ENCODE measurements at regions not wholly inside any gene's neighbourhood (a gene's known extent, or its start where the extent isn't known, plus 50 kb on each side); places are given as distances from the start of the nearest gene placed in this dataset.

DNA sequence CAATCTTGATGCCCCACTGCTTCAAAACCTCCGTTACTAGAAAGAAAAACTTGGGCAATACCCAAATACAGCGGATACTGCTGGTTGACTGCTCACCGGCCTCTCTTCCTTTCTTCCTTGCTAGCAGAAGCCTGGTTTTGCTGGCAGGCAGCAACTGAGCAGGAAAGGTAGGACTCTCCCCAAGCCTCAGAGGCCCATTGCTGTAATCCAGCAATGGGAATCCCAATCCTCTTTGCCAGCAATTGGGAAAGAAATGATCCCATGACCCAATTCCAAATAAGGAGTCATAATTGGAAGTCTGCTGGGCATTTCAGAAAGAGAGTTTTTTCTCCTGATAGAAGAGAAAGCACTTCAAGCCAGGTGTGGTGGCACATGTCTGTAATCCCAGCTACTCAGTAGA lies 394.5 kb downstream of the BCOR start:
- Histone ChIP-seq H3K9me2 (replicated peaks; ENCODE audit: insufficient read depth, low read length) (no peaks in the 10 kb centered on the region), H3K27ac (ENCODE audit: low read length) (no peak overlapping the region), H4K20me1 (ENCODE audit: insufficient read depth, low read depth, low read length) (no peaks in the 10 kb centered on the region), H3K36me3 (ENCODE audit: insufficient read depth, low read length) (no peaks in the 10 kb centered on the region), H3K27me3 (ENCODE audit: low read length) (no peaks in the 10 kb centered on the region), H3K4me2 (ENCODE audit: low read depth, low read length, poor library complexity, severe bottlenecking) (no peak overlapping the region), H2AFZ (ENCODE audit: low read length) (no peak overlapping the region), H3K4me3 (ENCODE audit: low read length) (no peak overlapping the region), H3K9ac (ENCODE audit: low read length) (no peak overlapping the region), H3K4me1 (ENCODE audit: low read length) (no peaks in the 10 kb centered on the region), H3K79me2 (ENCODE audit: low read length) (no peaks in the 10 kb centered on the region), H3K9me3 (ENCODE audit: low read length) (no peaks in the 10 kb centered on the region)
- no peak for DNase-seq

GRCh38 chrX:39704590-39704989 lies 393.2 kb downstream of the BCOR start:
- H3K27ac ChIP-seq (ENCODE audit: low read length): no peak overlapping the region
- H3K4me2 ChIP-seq (ENCODE audit: low read depth, low read length, poor library complexity, severe bottlenecking): no peak overlapping the region
- no peak overlapping the region for H2AFZ ChIP-seq (ENCODE audit: low read length)
- no peaks in the 10 kb centered on the region for H3K36me3 ChIP-seq (ENCODE audit: insufficient read depth, low read length)
- H3K79me2 ChIP-seq (ENCODE audit: low read length): no peaks in the 10 kb centered on the region
- no peak for DNase-seq
- H3K9me2 ChIP-seq (replicated peaks; ENCODE audit: insufficient read depth, low read length): no peaks in the 10 kb centered on the region
- no peaks in the 10 kb centered on the region for H3K27me3 ChIP-seq (ENCODE audit: low read length)
- H4K20me1 ChIP-seq (ENCODE audit: insufficient read depth, low read depth, low read length): no peaks in the 10 kb centered on the region
- no peak overlapping the region for H3K4me3 ChIP-seq (ENCODE audit: low read length)
- H3K9ac ChIP-seq (ENCODE audit: low read length): no peak overlapping the region
- no peaks in the 10 kb centered on the region for H3K4me1 ChIP-seq (ENCODE audit: low read length)
- H3K9me3 ChIP-seq (ENCODE audit: low read length): no peaks in the 10 kb centered on the region

DNA sequence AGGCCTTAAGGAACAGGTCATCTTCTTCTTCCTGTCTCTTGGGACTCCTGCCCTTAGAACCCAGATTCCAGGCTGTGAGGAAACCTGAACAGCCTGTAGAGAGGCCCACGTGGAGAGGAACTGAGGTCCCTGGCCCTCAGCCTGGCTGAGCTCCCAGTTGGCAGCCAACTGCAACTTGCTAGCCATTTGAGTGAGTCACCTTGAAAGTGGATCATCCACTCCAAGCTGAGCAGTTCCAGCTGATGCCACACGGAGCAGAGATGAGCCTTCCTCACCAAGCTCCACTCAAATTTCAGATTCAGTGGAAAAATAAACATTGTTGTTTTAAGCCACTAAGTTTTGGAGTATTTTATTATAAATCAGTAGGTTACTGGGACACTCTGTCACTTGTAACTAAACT lies 392.5 kb downstream of the BCOR start:
- no peak for DNase-seq
- Histone ChIP-seq H3K27ac (ENCODE audit: low read length) (no peak overlapping the region), H2AFZ (ENCODE audit: low read length) (no peak overlapping the region), H3K4me1 (ENCODE audit: low read length) (no peaks in the 10 kb centered on the region), H3K36me3 (ENCODE audit: insufficient read depth, low read length) (no peaks in the 10 kb centered on the region), H3K27me3 (ENCODE audit: low read length) (no peaks in the 10 kb centered on the region), H3K9ac (ENCODE audit: low read length) (no peak overlapping the region), H3K4me2 (ENCODE audit: low read depth, low read length, poor library complexity, severe bottlenecking) (no peak overlapping the region), H3K9me3 (ENCODE audit: low read length) (no peaks in the 10 kb centered on the region), H4K20me1 (ENCODE audit: insufficient read depth, low read depth, low read length) (no peaks in the 10 kb centered on the region), H3K9me2 (replicated peaks; ENCODE audit: insufficient read depth, low read length) (no peaks in the 10 kb centered on the region), H3K4me3 (ENCODE audit: low read length) (no peak overlapping the region), H3K79me2 (ENCODE audit: low read length) (no peaks in the 10 kb centered on the region)

GRCh38 chrX:39709364-39709763 lies 388.4 kb downstream of the BCOR start:
- no peak overlapping the region for H3K9ac ChIP-seq (ENCODE audit: low read length)
- H2AFZ ChIP-seq (ENCODE audit: low read length): no peak overlapping the region

GRCh38 chrX:39709812-39710211 lies 387.9 kb downstream of the BCOR start:
- H3K27ac ChIP-seq (ENCODE audit: low read length): no peak overlapping the region
- no peaks in the 10 kb centered on the region for H3K9me3 ChIP-seq (ENCODE audit: low read length)
- H3K4me2 ChIP-seq (ENCODE audit: low read depth, low read length, poor library complexity, severe bottlenecking): no peak overlapping the region
- no peaks in the 10 kb centered on the region for H3K9me2 ChIP-seq (replicated peaks; ENCODE audit: insufficient read depth, low read length)
- H3K4me3 ChIP-seq (ENCODE audit: low read length): no peak overlapping the region
- H3K9ac ChIP-seq (ENCODE audit: low read length): no peak overlapping the region
- no peak for DNase-seq
- H3K79me2 ChIP-seq (ENCODE audit: low read length): no peaks in the 10 kb centered on the region
- no peak overlapping the region for H2AFZ ChIP-seq (ENCODE audit: low read length)
- no peaks in the 10 kb centered on the region for H3K36me3 ChIP-seq (ENCODE audit: insufficient read depth, low read length)
- H3K4me1 ChIP-seq (ENCODE audit: low read length): no peaks in the 10 kb centered on the region
- H3K27me3 ChIP-seq (ENCODE audit: low read length): no peaks in the 10 kb centered on the region
- no peaks in the 10 kb centered on the region for H4K20me1 ChIP-seq (ENCODE audit: insufficient read depth, low read depth, low read length)

More at GRCh38 chrX:39709364-39709763, 388.4 kb downstream of the BCOR start:
- no peak overlapping the region for H3K4me2 ChIP-seq (ENCODE audit: low read depth, low read length, poor library complexity, severe bottlenecking)
- H3K79me2 ChIP-seq (ENCODE audit: low read length): no peaks in the 10 kb centered on the region
- DNase-seq: no peak
- H4K20me1 ChIP-seq (ENCODE audit: insufficient read depth, low read depth, low read length): no peaks in the 10 kb centered on the region
- H3K36me3 ChIP-seq (ENCODE audit: insufficient read depth, low read length): no peaks in the 10 kb centered on the region
- no peaks in the 10 kb centered on the region for H3K27me3 ChIP-seq (ENCODE audit: low read length)
- H3K27ac ChIP-seq (ENCODE audit: low read length): no peak overlapping the region
- no peaks in the 10 kb centered on the region for H3K9me3 ChIP-seq (ENCODE audit: low read length)
- H3K9me2 ChIP-seq (replicated peaks; ENCODE audit: insufficient read depth, low read length): no peaks in the 10 kb centered on the region
- H3K4me1 ChIP-seq (ENCODE audit: low read length): no peaks in the 10 kb centered on the region
- no peak overlapping the region for H3K4me3 ChIP-seq (ENCODE audit: low read length)

DNA sequence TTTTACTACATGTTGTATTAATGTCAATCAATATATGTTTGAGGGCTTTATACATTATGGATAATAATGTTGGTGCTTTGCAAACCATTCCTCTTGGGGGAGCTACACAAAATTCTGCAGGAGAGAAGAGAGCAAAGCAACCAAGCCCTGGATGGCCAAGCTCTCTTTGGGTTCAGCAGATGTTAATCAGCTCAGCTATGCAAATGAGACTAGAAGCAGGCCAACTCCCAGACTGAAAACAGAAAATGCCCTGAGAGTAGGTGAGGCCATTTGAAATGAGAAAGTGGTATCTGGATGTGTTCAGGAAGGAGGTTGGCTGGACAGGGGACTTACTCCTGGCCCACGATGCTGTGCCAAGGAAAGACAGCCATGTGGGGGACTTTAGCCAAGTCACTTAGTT lies 387.0 kb downstream of the BCOR start:
- H3K27me3 ChIP-seq (ENCODE audit: low read length): no peaks in the 10 kb centered on the region
- no peak overlapping the region for H2AFZ ChIP-seq (ENCODE audit: low read length)
- no peak overlapping the region for H3K4me2 ChIP-seq (ENCODE audit: low read depth, low read length, poor library complexity, severe bottlenecking)

GRCh38 chrX:39714471-39714870 lies 383.3 kb downstream of the BCOR start:
- no peaks in the 10 kb centered on the region for H3K27me3 ChIP-seq (ENCODE audit: low read length)
- no peak overlapping the region for H3K4me2 ChIP-seq (ENCODE audit: low read depth, low read length, poor library complexity, severe bottlenecking)
- H3K36me3 ChIP-seq (ENCODE audit: insufficient read depth, low read length): no peaks in the 10 kb centered on the region
- no peaks in the 10 kb centered on the region for H3K9me3 ChIP-seq (ENCODE audit: low read length)
- no peaks in the 10 kb centered on the region for H3K4me1 ChIP-seq (ENCODE audit: low read length)
- H4K20me1 ChIP-seq (ENCODE audit: insufficient read depth, low read depth, low read length): no peaks in the 10 kb centered on the region
- no peak overlapping the region for H2AFZ ChIP-seq (ENCODE audit: low read length)
- no peak overlapping the region for H3K27ac ChIP-seq (ENCODE audit: low read length)
- H3K9me2 ChIP-seq (replicated peaks; ENCODE audit: insufficient read depth, low read length): no peaks in the 10 kb centered on the region
- H3K4me3 ChIP-seq (ENCODE audit: low read length): no peak overlapping the region
- H3K9ac ChIP-seq (ENCODE audit: low read length): no peak overlapping the region
- no peak for DNase-seq
- H3K79me2 ChIP-seq (ENCODE audit: low read length): no peaks in the 10 kb centered on the region

More for the DNA sequence above, 387.0 kb downstream of the BCOR start:
- no peak overlapping the region for H3K27ac ChIP-seq (ENCODE audit: low read length)
- H3K9me2 ChIP-seq (replicated peaks; ENCODE audit: insufficient read depth, low read length): no peaks in the 10 kb centered on the region
- no peaks in the 10 kb centered on the region for H3K36me3 ChIP-seq (ENCODE audit: insufficient read depth, low read length)
- no peaks in the 10 kb centered on the region for H3K4me1 ChIP-seq (ENCODE audit: low read length)
- H3K9me3 ChIP-seq (ENCODE audit: low read length): no peaks in the 10 kb centered on the region
- no peak for DNase-seq
- H3K9ac ChIP-seq (ENCODE audit: low read length): no peak overlapping the region
- no peaks in the 10 kb centered on the region for H3K79me2 ChIP-seq (ENCODE audit: low read length)
- no peaks in the 10 kb centered on the region for H4K20me1 ChIP-seq (ENCODE audit: insufficient read depth, low read depth, low read length)
- H3K4me3 ChIP-seq (ENCODE audit: low read length): no peak overlapping the region

GRCh38 chrX:39716401-39716800 lies 381.4 kb downstream of the BCOR start:
- no peak overlapping the region for H3K4me2 ChIP-seq (ENCODE audit: low read depth, low read length, poor library complexity, severe bottlenecking)
- H3K9ac ChIP-seq (ENCODE audit: low read length): no peak overlapping the region
- no peaks in the 10 kb centered on the region for H4K20me1 ChIP-seq (ENCODE audit: insufficient read depth, low read depth, low read length)
- no peaks in the 10 kb centered on the region for H3K9me3 ChIP-seq (ENCODE audit: low read length)
- no peak overlapping the region for H3K4me3 ChIP-seq (ENCODE audit: low read length)
- no peaks in the 10 kb centered on the region for H3K27me3 ChIP-seq (ENCODE audit: low read length)
- H3K27ac ChIP-seq (ENCODE audit: low read length): no peak overlapping the region
- H3K79me2 ChIP-seq (ENCODE audit: low read length): no peaks in the 10 kb centered on the region
- H2AFZ ChIP-seq (ENCODE audit: low read length): no peak overlapping the region
- no peaks in the 10 kb centered on the region for H3K36me3 ChIP-seq (ENCODE audit: insufficient read depth, low read length)
- no peak for DNase-seq
- H3K4me1 ChIP-seq (ENCODE audit: low read length): no peaks in the 10 kb centered on the region
- no peaks in the 10 kb centered on the region for H3K9me2 ChIP-seq (replicated peaks; ENCODE audit: insufficient read depth, low read length)

Data from Karpas-422 (cell line).